ENCODE measurements at regions not wholly inside any gene's neighbourhood (a gene's known extent, or its start where the extent isn't known, plus 50 kb on each side); places are given as distances from the start of the nearest gene placed in this dataset.

DNA sequence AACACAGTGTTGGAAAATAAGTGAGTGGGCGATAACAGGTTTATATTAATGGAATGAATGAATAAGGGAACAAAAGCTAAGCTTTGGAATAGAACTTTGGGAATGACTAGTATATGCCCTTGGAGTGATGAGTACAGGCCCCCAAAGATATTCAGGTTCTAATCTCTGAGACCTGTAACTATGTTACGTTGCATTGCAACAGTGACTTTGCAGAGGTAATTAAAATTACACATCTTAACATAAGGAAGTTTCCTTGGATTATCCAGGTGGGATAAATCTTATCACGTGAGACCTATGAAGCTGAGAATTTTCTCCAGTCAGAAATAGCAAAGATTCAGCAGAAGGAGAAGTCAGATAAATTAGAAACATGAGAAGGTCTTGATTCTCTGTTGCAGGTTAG, 661.5 kb upstream of the LINC00305 start:
- no peak overlapping the region for H2BK5ac ChIP-seq (ENCODE audit: insufficient read length, low read length)
- H2BK20ac ChIP-seq (ENCODE audit: low read depth, low read length, poor library complexity, severe bottlenecking) = no peak overlapping the region
- H4K91ac ChIP-seq (ENCODE audit: insufficient read length, low read depth, low read length) = no peak overlapping the region
- Mint-ChIP-seq H3K9me3 (no peaks in the 10 kb centered on the region; a peak in 2 of 5 replicates), H3K4me3 (no peak overlapping the region), H3K27ac (no peak overlapping the region), H3K27me3 (ENCODE audit: low read depth) (no peaks in the 10 kb centered on the region), H3K36me3 (ENCODE audit: insufficient read depth in 1 of 3, low read depth in 3 of 3) (peaks cover 0 to 3% (median 0%) of the 10 kb centered on the region in 3 experiments; a peak in 2 of 7 replicates), H3K4me1 (0 out of 4 replicates have a peak, but pooled peaks cover 0 to 6% of the 10 kb centered on the region in 2 experiments)
- H4K5ac ChIP-seq (ENCODE audit: insufficient read length, low read depth, low read length) = no peak overlapping the region
- H3K79me2 ChIP-seq (ENCODE audit: insufficient read depth, low read length) = no peaks in the 10 kb centered on the region
- H3K4ac ChIP-seq (ENCODE audit: low read depth, low read length) = no peak overlapping the region
- no peak overlapping the region for H2AFZ ChIP-seq (ENCODE audit: low read length)
- no peaks in the 10 kb centered on the region for H3K27me3 ChIP-seq (ENCODE audit: insufficient read depth, low read length)
- no peak overlapping the region for H3K14ac ChIP-seq (ENCODE audit: insufficient read depth, low read length)
- TF ChIP-seq, protein P1, sequence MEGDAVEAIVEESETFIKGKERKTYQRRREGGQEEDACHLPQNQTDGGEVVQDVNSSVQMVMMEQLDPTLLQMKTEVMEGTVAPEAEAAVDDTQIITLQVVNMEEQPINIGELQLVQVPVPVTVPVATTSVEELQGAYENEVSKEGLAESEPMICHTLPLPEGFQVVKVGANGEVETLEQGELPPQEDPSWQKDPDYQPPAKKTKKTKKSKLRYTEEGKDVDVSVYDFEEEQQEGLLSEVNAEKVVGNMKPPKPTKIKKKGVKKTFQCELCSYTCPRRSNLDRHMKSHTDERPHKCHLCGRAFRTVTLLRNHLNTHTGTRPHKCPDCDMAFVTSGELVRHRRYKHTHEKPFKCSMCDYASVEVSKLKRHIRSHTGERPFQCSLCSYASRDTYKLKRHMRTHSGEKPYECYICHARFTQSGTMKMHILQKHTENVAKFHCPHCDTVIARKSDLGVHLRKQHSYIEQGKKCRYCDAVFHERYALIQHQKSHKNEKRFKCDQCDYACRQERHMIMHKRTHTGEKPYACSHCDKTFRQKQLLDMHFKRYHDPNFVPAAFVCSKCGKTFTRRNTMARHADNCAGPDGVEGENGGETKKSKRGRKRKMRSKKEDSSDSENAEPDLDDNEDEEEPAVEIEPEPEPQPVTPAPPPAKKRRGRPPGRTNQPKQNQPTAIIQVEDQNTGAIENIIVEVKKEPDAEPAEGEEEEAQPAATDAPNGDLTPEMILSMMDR (conservative IDR thresholded peaks at IDR 0.05) = no peak
- H3K79me1 ChIP-seq (ENCODE audit: insufficient read depth, low read depth, low read length, poor library complexity, severe bottlenecking) = no peaks in the 10 kb centered on the region
- H2BK15ac ChIP-seq (ENCODE audit: low read depth, low read length) = no peak overlapping the region
- DNase-seq = no peak
- H3K4me1 ChIP-seq (ENCODE audit: insufficient read depth, low read length) = no peaks in the 10 kb centered on the region
- no peak overlapping the region for H2BK120ac ChIP-seq (ENCODE audit: low read depth, low read length, poor library complexity, severe bottlenecking)
- no peak overlapping the region for H3K23ac ChIP-seq (ENCODE audit: insufficient read length, low read depth, low read length)
- H3K23me2 ChIP-seq (ENCODE audit: insufficient read length, low read depth, low read length, poor library complexity, severe bottlenecking) = no peaks in the 10 kb centered on the region
- no peak overlapping the region for H2AK5ac ChIP-seq (ENCODE audit: insufficient read length, low read length)
- H4K8ac ChIP-seq (replicated peaks; ENCODE audit: insufficient read length, low read depth, low read length) = no peak overlapping the region
- no peaks in the 10 kb centered on the region for H3K9me3 ChIP-seq (ENCODE audit: control insufficient read depth, low read depth, low read length)
- WGBS (ENCODE audit: extremely low coverage, insufficient read length, low lambda C conversion rate) = no CpG with 5 or more reads among the region's 3 CpGs
- no peak overlapping the region for H3T11ph ChIP-seq (ENCODE audit: low read length)
- no peak overlapping the region for H3K27ac ChIP-seq (ENCODE audit: insufficient read length, low read depth, low read length)
- H3K18ac ChIP-seq (ENCODE audit: insufficient read length, low read depth, low read length) = no peak overlapping the region
- H3K4me2 ChIP-seq (ENCODE audit: insufficient read depth, insufficient read length, low read length) = no peak overlapping the region
- no peak overlapping the region for H2BK12ac ChIP-seq (ENCODE audit: insufficient read length, low read depth, low read length)
- H3K56ac ChIP-seq (ENCODE audit: insufficient read length, low read depth, low read length) = no peak overlapping the region
- no peaks in the 10 kb centered on the region for H4K20me1 ChIP-seq (ENCODE audit: control insufficient read depth, insufficient read depth, insufficient read length)
- no peak overlapping the region for H3K9ac ChIP-seq (ENCODE audit: extremely low read depth, insufficient read length, low read length)
